Spleen (tissue), 11 donors: ENCODE measurements at regions not wholly inside any gene's neighbourhood (a gene's known extent, or its start where the extent isn't known, plus 50 kb on each side); places are given as distances from the start of the nearest gene placed in this dataset.

Experiments used
- DNase-seq: peaks from one replicate; pipeline ENCODE4 v3.0.0-alpha.2; 2020
- H3K27ac ChIP-seq, 8 donors: fragments of 200-600 bp; sonication (generic) in 7 of 8; 1 replicate in 4 of 8; 2 replicates in 4 of 8; pipeline versions ENCODE4 v1.5.0 to v1.8.0; 2016 to 2021; ENCODE audit warnings: inconsistent platforms in 4 of 8, mild to moderate bottlenecking in 4 of 8, moderate library complexity in 1 of 8
- H3K27me3 ChIP-seq, 7 donors: fragments of 200-600 bp; sonication (generic) in 6 of 7; replicated peaks in 1 of 7; 1 replicate in 4 of 7; 2 replicates in 3 of 7; pipeline versions ENCODE4 v1.5.0 to v1.8.0; 2016 to 2021; ENCODE audit warnings: inconsistent platforms in 3 of 7, mild to moderate bottlenecking in 1 of 7
- H3K36me3 ChIP-seq, 6 donors: fragments of 200-600 bp; sonication (generic) in 5 of 6; 1 replicate in 4 of 6; 2 replicates in 2 of 6; pipeline versions ENCODE4 v1.5.0 to v1.8.0; 2016 to 2021; ENCODE audit warnings: inconsistent platforms in 2 of 6
- H3K4me1 ChIP-seq, 6 donors: fragments of 200-600 bp; sonication (generic) in 5 of 6; 1 replicate in 3 of 6; 2 replicates in 3 of 6; pipeline versions ENCODE4 v1.5.0 to v1.8.0; 2016 to 2021; ENCODE audit warnings: inconsistent platforms in 3 of 6
- H3K4me3 ChIP-seq, 8 donors: fragments of 200-600 bp; sonication (generic) in 7 of 8; 1 replicate in 4 of 8; 2 replicates in 4 of 8; pipeline versions ENCODE4 v1.5.0 to v1.8.0; 2016 to 2021; ENCODE audit warnings: inconsistent platforms in 4 of 8, mild to moderate bottlenecking in 4 of 8, moderate library complexity in 2 of 8
- H3K9me3 ChIP-seq, 8 donors: fragments of 200-600 bp; sonication (generic) in 7 of 8; 1 replicate in 4 of 8; 2 replicates in 4 of 8; pipeline versions ENCODE4 v1.5.0 to v1.8.0; 2016 to 2021; ENCODE audit warnings: inconsistent platforms in 4 of 8
- POLR2A ChIP-seq, 3 donors: fragments of 450-650 bp; IDR thresholded peaks; one replicate each; pipeline ENCODE4 v1.5.1; 2017; ENCODE audit warnings: antibody characterized with exemption in 3 of 3, mild to moderate bottlenecking in 1 of 3
- POLR2AphosphoS5 ChIP-seq, 3 donors: sonication (generic); formaldehyde crosslinking; IDR thresholded peaks; one replicate each; pipeline ENCODE4 v1.5.1; 2017; ENCODE audit warnings: antibody characterized with exemption in 3 of 3
- WGBS, 5 donors: extraction: QIAGEN DNeasy Blood & Tissue Kit in 3 of 5; methylation state at CpG; one replicate each; pipeline versions ENCODE4 v1.1.5 to v1.1.7; 2013 to 2018; 5-methylcytosine and 5-hydroxymethylcytosine counted together
- intact Hi-C: fragments of 100-400 bp; cut with DNase I; formaldehyde crosslinking; loops from one replicate; pipeline ENCODE4 v1.15.0; 2023; ENCODE audit warnings: low total_unique reads
- TF ChIP-seq, protein P1 (sequence below), 11 experiments: fragments of 200-600 bp in 7 of 11; fragments of 450-650 bp in 4 of 11; sonication (generic) in 4 of 11; IDR thresholded peaks in 8 of 11; conservative IDR thresholded peaks in 3 of 11; 1 replicate in 7 of 11; 2 replicates in 4 of 11; pipeline versions ENCODE4 v1.4.0 to v1.8.0; 2016 to 2021; ENCODE audit warnings: antibody characterized with exemption in 11 of 11, inconsistent platforms in 4 of 11, mild to moderate bottlenecking in 1 of 11
- donor health status: healthy with polysubstance abuse.
- donor health status: DM: no; HTN: no; CAD: no; lungs with moderate emphysema.
- donor health status: DM: no; HTN: no; CAD: no.
- donor health status: Bipolar disorder and iron deficiency.
- donor health status: healthy.
- donor health status: DM: no; HTN: no; CAD: no.
- donor health status: DM: yes; HTN: yes; CAD: no.

DNA sequence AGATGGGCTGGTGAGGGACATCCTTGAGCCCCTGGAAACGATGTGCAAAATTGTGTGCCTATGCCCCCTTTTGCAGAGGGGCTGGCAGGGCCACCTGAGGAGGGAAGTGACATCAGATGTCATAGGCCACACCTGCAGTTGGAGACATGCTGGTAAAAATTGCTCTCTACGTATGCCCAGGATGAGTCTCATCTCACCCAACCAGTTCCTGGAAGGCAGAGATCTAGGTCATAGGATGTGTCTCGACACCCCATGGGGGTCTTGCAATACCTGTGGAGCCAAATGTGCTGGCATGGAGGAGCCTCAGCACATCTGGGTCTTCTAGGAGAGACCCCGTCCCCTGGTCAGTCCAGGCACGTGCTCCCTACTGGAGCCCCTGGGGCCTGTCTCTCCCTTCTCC lies 96.5 kb upstream of the TLE3 start:
- Histone ChIP-seq H3K27ac (no peak overlapping the region), H3K4me1 (peaks cover 0 to 42% (median 19%) of the 10 kb centered on the region in 6 donors), H3K4me3 (no peak overlapping the region), H3K27me3 (peaks cover 0 to 80% (median 0%) of the 10 kb centered on the region in 7 donors), H3K36me3 (no peaks in the 10 kb centered on the region), H3K9me3 (peaks cover 0 to 13% (median 9%) of the 10 kb centered on the region in 8 donors)
- TF ChIP-seq POLR2AphosphoS5 (IDR thresholded peaks at IDR 0.05): no peak
- no peak for TF ChIP-seq POLR2A (IDR thresholded peaks at IDR 0.05)
- TF ChIP-seq, protein P1, sequence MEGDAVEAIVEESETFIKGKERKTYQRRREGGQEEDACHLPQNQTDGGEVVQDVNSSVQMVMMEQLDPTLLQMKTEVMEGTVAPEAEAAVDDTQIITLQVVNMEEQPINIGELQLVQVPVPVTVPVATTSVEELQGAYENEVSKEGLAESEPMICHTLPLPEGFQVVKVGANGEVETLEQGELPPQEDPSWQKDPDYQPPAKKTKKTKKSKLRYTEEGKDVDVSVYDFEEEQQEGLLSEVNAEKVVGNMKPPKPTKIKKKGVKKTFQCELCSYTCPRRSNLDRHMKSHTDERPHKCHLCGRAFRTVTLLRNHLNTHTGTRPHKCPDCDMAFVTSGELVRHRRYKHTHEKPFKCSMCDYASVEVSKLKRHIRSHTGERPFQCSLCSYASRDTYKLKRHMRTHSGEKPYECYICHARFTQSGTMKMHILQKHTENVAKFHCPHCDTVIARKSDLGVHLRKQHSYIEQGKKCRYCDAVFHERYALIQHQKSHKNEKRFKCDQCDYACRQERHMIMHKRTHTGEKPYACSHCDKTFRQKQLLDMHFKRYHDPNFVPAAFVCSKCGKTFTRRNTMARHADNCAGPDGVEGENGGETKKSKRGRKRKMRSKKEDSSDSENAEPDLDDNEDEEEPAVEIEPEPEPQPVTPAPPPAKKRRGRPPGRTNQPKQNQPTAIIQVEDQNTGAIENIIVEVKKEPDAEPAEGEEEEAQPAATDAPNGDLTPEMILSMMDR (IDR thresholded peaks at IDR 0.05 in 8 of 11, conservative IDR thresholded peaks at IDR 0.05 in 3 of 11): no peak
- WGBS, 5 donors: 87 to 91% (median 89%) methylated on average over 5 of the region's 5 CpGs
- intact Hi-C loops: no loop called here
- no peak for DNase-seq

DNA sequence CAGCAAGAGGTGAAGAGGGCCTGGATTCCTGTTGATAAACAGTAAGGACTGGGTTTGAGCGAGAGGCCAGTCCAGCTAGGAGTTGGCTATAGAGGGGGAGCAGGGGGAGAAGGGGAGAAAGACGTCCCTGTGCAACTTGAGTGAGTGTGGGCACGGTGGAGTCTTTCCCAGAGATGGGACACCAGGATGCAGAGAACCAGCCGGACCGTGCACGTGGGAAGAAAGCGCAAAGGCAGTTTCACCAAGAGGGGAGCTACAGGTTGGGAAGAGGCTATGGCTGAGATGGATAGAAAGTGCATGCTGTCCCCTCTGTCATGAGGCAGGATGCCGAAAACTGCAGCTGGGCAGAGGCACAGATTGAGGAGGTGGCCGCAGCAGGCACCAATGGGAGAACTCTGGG lies 96.0 kb upstream of the TLE3 start:
- WGBS, 5 donors: 80 to 97% (median 92%) methylated on average over 9 of the region's 9 CpGs
- intact Hi-C loops: no loop called here
- Histone ChIP-seq H3K27me3 (peaks cover 0 to 75% (median 0%) of the 10 kb centered on the region in 7 donors), H3K4me3 (no peak overlapping the region), H3K36me3 (no peaks in the 10 kb centered on the region), H3K4me1 (peaks cover 0 to 36% (median 17%) of the 10 kb centered on the region in 6 donors), H3K9me3 (peaks cover 0 to 13% (median 9%) of the 10 kb centered on the region in 8 donors), H3K27ac (no peak overlapping the region)
- TF ChIP-seq POLR2AphosphoS5 (IDR thresholded peaks at IDR 0.05): no peak
- no peak for TF ChIP-seq POLR2A (IDR thresholded peaks at IDR 0.05)
- TF ChIP-seq, protein P1 (IDR thresholded peaks at IDR 0.05 in 8 of 11, conservative IDR thresholded peaks at IDR 0.05 in 3 of 11): no peak
- no peak for DNase-seq

DNA sequence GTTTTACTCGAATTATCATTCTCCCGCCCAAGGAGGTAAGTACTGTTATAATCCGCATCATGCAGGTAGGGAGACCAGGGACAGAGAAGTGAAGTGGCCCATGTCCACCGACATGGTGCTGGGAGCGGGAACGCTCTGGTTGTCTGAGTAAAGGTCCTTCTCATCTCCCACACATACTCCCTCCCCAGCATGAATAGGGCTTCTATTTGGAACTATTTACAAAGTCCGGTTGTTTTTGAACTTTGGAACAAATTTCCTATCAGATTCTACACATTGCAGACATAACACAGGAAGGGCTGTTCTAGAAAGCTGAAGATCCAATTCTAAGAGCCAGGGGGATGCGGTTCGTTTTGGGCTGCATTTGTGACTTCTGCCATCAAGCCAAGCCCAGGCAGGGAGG lies 94.8 kb upstream of the TLE3 start:
- Histone ChIP-seq H3K9me3 (peaks cover 0 to 13% (median 9%) of the 10 kb centered on the region in 8 donors), H3K27me3 (peaks cover 0 to 69% (median 0%) of the 10 kb centered on the region in 7 donors), H3K4me1 (peaks cover 0 to 24% (median 16%) of the 10 kb centered on the region in 6 donors), H3K36me3 (no peaks in the 10 kb centered on the region), H3K4me3 (no peak overlapping the region), H3K27ac (no peak overlapping the region)
- TF ChIP-seq POLR2AphosphoS5 (IDR thresholded peaks at IDR 0.05): no peak
- TF ChIP-seq, protein P1 (IDR thresholded peaks at IDR 0.05 in 8 of 11, conservative IDR thresholded peaks at IDR 0.05 in 3 of 11): no peak
- no peak for TF ChIP-seq POLR2A (IDR thresholded peaks at IDR 0.05)
- no peak for DNase-seq
- intact Hi-C loops: no loop called here
- 88 to 97% (median 93%) methylated on average over 9 of the region's 9 CpGs for WGBS, 5 donors

DNA sequence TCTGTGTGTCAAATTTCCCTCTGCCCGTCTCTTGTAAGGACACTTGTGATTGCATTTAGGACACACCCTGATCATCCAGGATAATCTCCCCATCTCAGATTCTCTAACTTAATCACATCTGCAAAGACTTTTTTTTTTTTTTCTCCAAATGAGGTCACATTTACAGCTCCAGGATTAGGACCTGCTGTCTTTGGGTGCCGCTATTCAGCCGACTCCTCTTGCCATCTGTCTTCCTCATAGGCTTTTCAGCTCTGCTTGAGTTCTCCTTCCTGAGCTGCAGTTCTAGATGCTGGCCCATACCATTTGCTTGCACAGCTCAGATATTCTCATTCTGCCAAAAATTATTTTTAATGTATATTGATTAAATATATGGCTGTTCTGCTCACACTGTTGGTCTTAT lies 94.3 kb upstream of the TLE3 start:
- TF ChIP-seq POLR2AphosphoS5 (IDR thresholded peaks at IDR 0.05) (no peak), POLR2A (IDR thresholded peaks at IDR 0.05) (no peak)
- TF ChIP-seq, protein P1 (IDR thresholded peaks at IDR 0.05 in 8 of 11, conservative IDR thresholded peaks at IDR 0.05 in 3 of 11): no peak
- peaks cover 0 to 13% (median 9%) of the 10 kb centered on the region in 8 donors for H3K9me3 ChIP-seq
- no peak for DNase-seq
- H3K27ac ChIP-seq: no peak overlapping the region
- no peaks in the 10 kb centered on the region for H3K36me3 ChIP-seq
- peaks cover 0 to 19% (median 12%) of the 10 kb centered on the region in 6 donors for H3K4me1 ChIP-seq
- no peak overlapping the region for H3K4me3 ChIP-seq
- 92 to 96% (median 95%) methylated on average over 3 of the region's 3 CpGs for WGBS, 5 donors
- intact Hi-C loops: no loop called here
- H3K27me3 ChIP-seq: peaks cover 0 to 69% (median 0%) of the 10 kb centered on the region in 7 donors
